Left lung (tissue), 4 donors: ENCODE measurements at regions not wholly inside any gene's neighbourhood (a gene's known extent, or its start where the extent isn't known, plus 50 kb on each side); places are given as distances from the start of the nearest gene placed in this dataset.
"Not testable (repeated sequence)": the region's sequence is repeated elsewhere in the genome, so short reads cannot be mapped to it uniquely, and the experiment has no call there.

ENCODE experiments used
- ATAC-seq: fragments of 200-7000 bp; cut with Tn5 transposase; one replicate; pipeline ENCODE4 v1.9.1; 2020; ENCODE audit warnings: moderate library complexity
- DNase-seq, 4 donors: peaks; one replicate each; pipeline ENCODE4 v3.0.0-alpha.2; 2013 to 2020
- H3K27ac ChIP-seq, 2 donors: fragments of 200-600 bp; sonication (generic) in 1 of 2; one replicate each; pipeline versions ENCODE4 v1.5.0 to v1.8.0; 2020 to 2021
- H3K27me3 ChIP-seq, 2 donors: fragments of 200-600 bp; sonication (generic) in 1 of 2; one replicate each; pipeline versions ENCODE4 v1.5.0 to v1.8.0; 2020 to 2021
- H3K36me3 ChIP-seq, 2 donors: fragments of 200-600 bp; sonication (generic) in 1 of 2; one replicate each; pipeline versions ENCODE4 v1.5.0 to v1.8.0; 2020 to 2021
- H3K4me1 ChIP-seq, 2 donors: fragments of 200-600 bp; one replicate each; pipeline ENCODE4 v1.8.0; 2021
- H3K4me3 ChIP-seq, 2 donors: fragments of 200-600 bp; sonication (generic) in 1 of 2; one replicate each; pipeline versions ENCODE4 v1.5.0 to v1.8.0; 2020 to 2021; ENCODE audit warnings: mild to moderate bottlenecking in 1 of 2
- H3K9me3 ChIP-seq, 2 donors: fragments of 200-600 bp; sonication (generic) in 1 of 2; one replicate each; pipeline versions ENCODE4 v1.5.0 to v1.8.0; 2020 to 2021
- CTCF ChIP-seq, 2 donors: fragments of 200-600 bp; sonication (generic) in 1 of 2; IDR thresholded peaks; one replicate each; pipeline versions ENCODE4 v1.5.0 to v1.8.0; 2021; ENCODE audit warnings: antibody characterized with exemption in 2 of 2
- intact Hi-C, 2 donors: fragments of 100-400 bp; cut with DNase I; formaldehyde crosslinking; loops; one replicate each; pipeline versions ENCODE4 v1.11.2 to v1.14.2; 2022
- donor health status: DM: no; HTN: yes; CAD: no.
- donor health status: DM: no; HTN: no; CAD: no.

DNA sequence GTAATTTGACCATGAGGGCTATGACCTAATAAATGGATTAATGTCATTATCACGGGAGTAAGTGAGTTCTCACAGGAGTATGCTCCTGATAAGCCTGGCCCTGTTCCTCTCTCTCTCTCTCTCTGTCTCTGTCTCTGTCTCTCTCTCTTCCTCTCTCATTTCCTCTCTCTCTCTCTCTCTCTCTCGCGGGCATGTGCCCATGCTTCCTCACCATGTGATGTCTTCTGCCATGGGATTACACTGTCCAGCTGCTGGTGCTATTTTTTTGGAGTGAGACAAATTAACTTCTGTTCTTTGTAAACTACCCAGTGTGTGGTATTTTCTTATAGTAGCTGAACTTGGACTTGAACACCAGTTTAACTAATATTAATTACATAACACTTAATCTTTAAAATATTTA lies 374.3 kb upstream of the GJE1 start:
- ATAC-seq (no peak), DNase-seq (no peak)
- no peaks in the 10 kb centered on the region for H3K27me3 ChIP-seq
- intact Hi-C loops = no loop called here
- no peak overlapping the region for H3K4me3 ChIP-seq
- H3K9me3 ChIP-seq = no peaks in the 10 kb centered on the region
- no peaks in the 10 kb centered on the region for H3K4me1 ChIP-seq
- no peak overlapping the region for H3K27ac ChIP-seq
- no peak for TF ChIP-seq CTCF (IDR thresholded peaks at IDR 0.05)
- H3K36me3 ChIP-seq = no peaks in the 10 kb centered on the region

- Histone ChIP-seq H3K9me3 (no peaks in the 10 kb centered on the region), H3K36me3 (no peaks in the 10 kb centered on the region), H3K4me3 (no peak overlapping the region), H3K27ac (no peak overlapping the region), H3K4me1 (no peaks in the 10 kb centered on the region), H3K27me3 (no peaks in the 10 kb centered on the region)
- intact Hi-C loops = no loop called here
- TF ChIP-seq CTCF (IDR thresholded peaks at IDR 0.05) = no peak
- ATAC-seq (no peak), DNase-seq (no peak)
These were observed 379.5 kb upstream of the GJE1 start for GRCh38 chr6:141753180-141753579.

GRCh38 chr6:141752677-141753076 lies 380.0 kb upstream of the GJE1 start:
- TF ChIP-seq CTCF (IDR thresholded peaks at IDR 0.05) = no peak
- Histone ChIP-seq H3K4me1 (no peaks in the 10 kb centered on the region), H3K4me3 (no peak overlapping the region), H3K36me3 (no peaks in the 10 kb centered on the region), H3K9me3 (no peaks in the 10 kb centered on the region), H3K27me3 (no peaks in the 10 kb centered on the region), H3K27ac (no peak overlapping the region)
- intact Hi-C loops = no loop called here
- DNase-seq = no peak
- no peak for ATAC-seq

DNA sequence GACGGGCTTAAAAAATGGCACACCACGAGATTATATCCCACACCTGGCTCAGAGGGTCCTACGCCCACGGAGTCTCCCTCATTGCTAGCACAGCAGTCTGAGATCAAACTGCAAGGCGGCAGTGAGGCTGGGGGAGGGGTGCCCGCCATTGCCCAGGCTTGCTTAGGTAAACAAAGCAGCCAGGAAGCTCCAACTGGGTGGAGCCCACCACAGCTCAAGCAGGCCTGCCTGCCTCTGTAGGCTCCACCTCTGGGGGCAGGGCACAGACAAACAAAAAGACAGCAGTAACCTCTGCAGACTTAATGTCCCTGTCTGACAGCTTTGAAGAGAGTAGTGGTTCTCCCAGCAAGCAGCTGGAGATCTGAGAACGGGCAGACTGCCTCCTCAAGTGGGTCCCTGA lies 386.4 kb upstream of the GJE1 start:
- H3K4me1 ChIP-seq, intact Hi-C loops, H3K27ac ChIP-seq: not testable (repeated sequence)

GRCh38 chr6:141744971-141745370 lies 387.8 kb upstream of the GJE1 start:
- TF ChIP-seq CTCF (IDR thresholded peaks at IDR 0.05) = no peak
- Histone ChIP-seq H3K36me3 (no peaks in the 10 kb centered on the region), H3K9me3 (peaks cover 0 to 12% of the 10 kb centered on the region in 2 donors), H3K4me1 (no peaks in the 10 kb centered on the region), H3K27ac (no peak overlapping the region), H3K4me3 (no peak overlapping the region), H3K27me3 (no peaks in the 10 kb centered on the region)
- intact Hi-C loops = no loop called here
- ATAC-seq (no peak), DNase-seq (no peak)

More for the DNA sequence above, 386.4 kb upstream of the GJE1 start:
- not testable (repeated sequence) for H3K27me3 ChIP-seq, H3K4me3 ChIP-seq, ATAC-seq, H3K36me3 ChIP-seq, DNase-seq
- peaks cover 0 to 11% of the 10 kb centered on the region in 2 donors for H3K9me3 ChIP-seq

- TF ChIP-seq CTCF (IDR thresholded peaks at IDR 0.05) = no peak
- Histone ChIP-seq H3K4me1 (no peaks in the 10 kb centered on the region), H3K27me3 (no peaks in the 10 kb centered on the region), H3K4me3 (no peak overlapping the region), H3K9me3 (peaks cover 0 to 12% of the 10 kb centered on the region in 2 donors), H3K27ac (no peak overlapping the region), H3K36me3 (no peaks in the 10 kb centered on the region)
- intact Hi-C loops = no loop called here
- no peak for DNase-seq
- no peak for ATAC-seq
These were observed 388.4 kb upstream of the GJE1 start for GRCh38 chr6:141744194-141744925.
